Left ventricle myocardium inferior (tissue), 1 donor: ENCODE measurements at regions not wholly inside any gene's neighbourhood (a gene's known extent, or its start where the extent isn't known, plus 50 kb on each side); places are given as distances from the start of the nearest gene placed in this dataset.

ENCODE experiments used
- DNase-seq: peaks from one replicate; pipeline ENCODE4 v3.0.0-alpha.2; 2020
- H3K27ac ChIP-seq: fragments of 200-600 bp; replicated peaks from 2 replicates; pipeline ENCODE4 v1.8.0; 2021
- H3K27me3 ChIP-seq: fragments of 200-600 bp; 2 replicates; pipeline ENCODE4 v1.8.0; 2021; ENCODE audit warnings: low read depth
- H3K36me3 ChIP-seq: fragments of 200-600 bp; 2 replicates; pipeline ENCODE4 v1.8.0; 2021
- H3K4me1 ChIP-seq: fragments of 200-600 bp; 2 replicates; pipeline ENCODE4 v1.8.0; 2021
- H3K4me3 ChIP-seq: fragments of 200-600 bp; 2 replicates; pipeline ENCODE4 v1.8.0; 2021; ENCODE audit warnings: mild to moderate bottlenecking, moderate library complexity
- H3K9me3 ChIP-seq: fragments of 200-600 bp; replicated peaks from 2 replicates; pipeline ENCODE4 v1.8.0; 2021
- intact Hi-C: fragments of 100-400 bp; cut with micrococcal nuclease; formaldehyde crosslinking; loops from one replicate; pipeline ENCODE4 v1.11.0; 2022
- TF ChIP-seq, protein P1 (sequence below): fragments of 200-600 bp; IDR thresholded peaks from 2 replicates; pipeline ENCODE4 v1.8.0; 2021; ENCODE audit warnings: antibody characterized with exemption, mild to moderate bottlenecking, borderline replicate concordance
- donor health status: DM: no; HTN: yes; CAD: no; lungs with severe emphysema.

GRCh38 chr7:98534493-98534892, 82.6 kb upstream of the NPTX2 start:
- no peaks in the 10 kb centered on the region for H3K4me1 ChIP-seq

DNA sequence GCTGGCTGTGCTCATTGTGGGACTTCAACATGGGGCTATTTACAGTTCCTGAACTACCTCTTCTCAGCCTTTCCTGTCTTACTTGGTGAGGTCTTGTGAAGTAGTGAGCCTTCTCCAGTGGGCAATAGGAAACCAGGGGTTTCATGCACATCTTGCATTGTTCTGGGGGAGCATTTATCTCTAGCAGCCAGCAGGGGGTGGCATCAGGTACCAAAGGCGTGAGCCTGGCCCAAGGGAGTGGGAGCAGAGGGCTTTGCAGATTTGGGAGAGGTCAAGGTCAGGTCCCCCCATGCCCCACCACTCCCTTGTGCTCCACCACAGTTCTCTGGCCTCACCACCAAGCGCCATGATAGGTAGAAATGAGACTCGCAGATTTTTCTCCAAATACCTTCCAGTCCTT, 85.4 kb upstream of the NPTX2 start:
- TF ChIP-seq, protein P1, sequence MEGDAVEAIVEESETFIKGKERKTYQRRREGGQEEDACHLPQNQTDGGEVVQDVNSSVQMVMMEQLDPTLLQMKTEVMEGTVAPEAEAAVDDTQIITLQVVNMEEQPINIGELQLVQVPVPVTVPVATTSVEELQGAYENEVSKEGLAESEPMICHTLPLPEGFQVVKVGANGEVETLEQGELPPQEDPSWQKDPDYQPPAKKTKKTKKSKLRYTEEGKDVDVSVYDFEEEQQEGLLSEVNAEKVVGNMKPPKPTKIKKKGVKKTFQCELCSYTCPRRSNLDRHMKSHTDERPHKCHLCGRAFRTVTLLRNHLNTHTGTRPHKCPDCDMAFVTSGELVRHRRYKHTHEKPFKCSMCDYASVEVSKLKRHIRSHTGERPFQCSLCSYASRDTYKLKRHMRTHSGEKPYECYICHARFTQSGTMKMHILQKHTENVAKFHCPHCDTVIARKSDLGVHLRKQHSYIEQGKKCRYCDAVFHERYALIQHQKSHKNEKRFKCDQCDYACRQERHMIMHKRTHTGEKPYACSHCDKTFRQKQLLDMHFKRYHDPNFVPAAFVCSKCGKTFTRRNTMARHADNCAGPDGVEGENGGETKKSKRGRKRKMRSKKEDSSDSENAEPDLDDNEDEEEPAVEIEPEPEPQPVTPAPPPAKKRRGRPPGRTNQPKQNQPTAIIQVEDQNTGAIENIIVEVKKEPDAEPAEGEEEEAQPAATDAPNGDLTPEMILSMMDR, result no peak
- H3K4me3 ChIP-seq, result no peak overlapping the region
- H3K4me1 ChIP-seq, result no peaks in the 10 kb centered on the region
- H3K27ac ChIP-seq, result no peak overlapping the region
- no peak for DNase-seq
- no peaks in the 10 kb centered on the region for H3K36me3 ChIP-seq
- intact Hi-C loops, result no loop called here
- H3K27me3 ChIP-seq, result peaks cover 16% of the 10 kb centered on the region
- peaks cover 16% of the 10 kb centered on the region for H3K9me3 ChIP-seq

More at GRCh38 chr7:98534493-98534892, 82.6 kb upstream of the NPTX2 start:
- TF ChIP-seq, protein P1, result no peak
- intact Hi-C loops, result no loop called here
- Histone ChIP-seq H3K36me3 (no peaks in the 10 kb centered on the region), H3K4me3 (no peak overlapping the region), H3K27me3 (peaks cover 11% of the 10 kb centered on the region), H3K27ac (no peak overlapping the region), H3K9me3 (peaks cover 21% of the 10 kb centered on the region)
- DNase-seq, result no peak

DNA sequence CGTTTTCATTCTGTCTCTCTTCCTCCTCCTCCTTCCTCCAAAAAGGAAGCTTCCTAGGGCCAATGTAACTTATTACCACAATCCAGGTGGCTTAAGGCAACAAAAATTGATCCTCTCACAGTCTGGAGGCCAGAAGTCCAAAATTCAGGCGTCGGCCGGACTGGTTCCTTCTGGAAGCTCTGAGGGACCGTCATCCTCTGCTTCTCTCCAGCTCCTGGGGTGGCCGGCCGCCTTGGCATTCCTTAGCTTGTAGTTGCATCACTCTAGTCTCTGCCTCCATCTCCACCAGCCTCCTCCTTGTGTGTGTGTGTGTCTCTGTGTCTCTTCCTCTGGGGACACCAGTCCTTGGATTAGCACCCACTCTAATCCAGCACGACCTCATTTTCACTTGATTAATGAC, 89.0 kb upstream of the NPTX2 start:
- Histone ChIP-seq H3K27me3 (peaks cover 20% of the 10 kb centered on the region), H3K4me1 (no peaks in the 10 kb centered on the region), H3K4me3 (no peak overlapping the region), H3K27ac (no peak overlapping the region), H3K36me3 (no peaks in the 10 kb centered on the region), H3K9me3 (peaks cover 14% of the 10 kb centered on the region)
- DNase-seq, result no peak
- intact Hi-C loops, result no loop called here
- TF ChIP-seq, protein P1, result no peak

DNA sequence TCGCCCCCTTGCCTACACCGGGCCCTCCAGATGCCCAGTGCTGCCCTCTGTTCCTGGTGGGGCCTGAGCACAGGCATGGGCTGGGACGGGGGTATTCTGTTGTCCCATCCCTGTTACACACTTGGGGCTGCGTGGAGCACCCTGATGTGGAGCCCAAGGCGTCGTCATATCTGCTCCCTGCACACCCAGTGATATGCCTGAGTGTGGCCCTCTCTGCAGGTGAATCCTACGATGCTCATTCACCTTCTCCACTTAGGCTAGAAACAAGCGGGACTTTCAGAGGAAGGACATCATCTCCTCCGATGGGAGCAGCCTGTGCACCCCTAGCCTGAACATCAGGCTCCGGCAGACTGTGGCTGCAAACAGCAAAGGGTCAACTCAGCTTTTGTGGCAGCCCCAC, 91.0 kb upstream of the NPTX2 start:
- Histone ChIP-seq H3K9me3 (peaks cover 2% of the 10 kb centered on the region), H3K4me1 (no peaks in the 10 kb centered on the region), H3K4me3 (no peak overlapping the region), H3K36me3 (no peaks in the 10 kb centered on the region), H3K27me3 (peaks cover 19% of the 10 kb centered on the region), H3K27ac (no peak overlapping the region)
- TF ChIP-seq, protein P1, result no peak
- intact Hi-C loops, result no loop called here
- no peak for DNase-seq

DNA sequence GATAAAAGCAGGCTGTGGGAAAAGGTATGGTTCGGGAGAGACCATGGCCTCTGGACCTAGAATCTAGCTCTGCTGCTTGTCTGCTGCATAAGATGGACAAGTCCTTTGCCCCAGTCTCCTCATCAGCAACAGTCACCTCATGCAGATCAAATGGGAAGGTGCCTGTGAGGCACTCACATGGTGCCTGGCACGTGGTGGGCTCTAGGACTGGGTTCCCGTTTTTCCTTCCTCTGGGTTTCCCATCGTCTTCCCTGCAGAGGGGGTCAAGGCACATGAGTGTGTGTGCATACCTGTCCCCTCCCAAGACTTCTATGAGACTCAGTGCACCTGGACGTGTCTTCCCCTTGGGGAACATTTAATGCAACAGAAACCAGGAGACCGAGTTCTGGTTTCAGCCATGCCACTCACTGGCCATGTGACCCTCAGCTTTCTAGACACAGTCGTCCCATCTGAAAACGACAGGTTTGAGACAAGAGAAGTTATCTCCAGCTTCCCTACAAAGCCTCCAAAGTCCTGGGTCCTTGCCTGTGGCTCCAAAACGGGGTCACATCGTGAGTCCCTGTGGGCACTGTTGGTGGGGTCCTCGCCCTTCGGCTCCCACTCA, 95.9 kb upstream of the NPTX2 start:
- H3K27ac ChIP-seq, result no peak overlapping the region
- H3K27me3 ChIP-seq, result peaks cover 40% of the 10 kb centered on the region
- no peaks in the 10 kb centered on the region for H3K9me3 ChIP-seq
- intact Hi-C loops, result no loop called here
- DNase-seq, result no peak
- H3K36me3 ChIP-seq, result no peaks in the 10 kb centered on the region
- TF ChIP-seq, protein P1, result no peak
- no peak overlapping the region for H3K4me3 ChIP-seq
- H3K4me1 ChIP-seq, result no peaks in the 10 kb centered on the region
